Tibial artery (tissue), 4 donors: ENCODE measurements at regions not wholly inside any gene's neighbourhood (a gene's known extent, or its start where the extent isn't known, plus 50 kb on each side); places are given as distances from the start of the nearest gene placed in this dataset.
"Not testable (repeated sequence)": the region's sequence is repeated elsewhere in the genome, so short reads cannot be mapped to it uniquely, and the experiment has no call there.

ENCODE experiments used
- DNase-seq, 2 donors: peaks; one replicate each; pipeline ENCODE4 v3.0.0-alpha.2; 2019
- H3K27ac ChIP-seq, 2 donors: fragments of 200-600 bp; sonication (generic) in 1 of 2; 1 replicate in 1 of 2; 2 replicates in 1 of 2; pipeline ENCODE4 v1.5.1; 2018 to 2019; ENCODE audit warnings: mild to moderate bottlenecking in 1 of 2
- H3K27me3 ChIP-seq, 2 donors: fragments of 200-600 bp; sonication (generic) in 1 of 2; one replicate each; pipeline versions ENCODE4 v1.5.1 to v1.6.0; 2016 to 2019
- H3K36me3 ChIP-seq, 3 donors: fragments of 200-600 bp; sonication (generic) in 2 of 3; one replicate each; pipeline ENCODE4 v1.5.1; 2016 to 2019; ENCODE audit warnings: mild to moderate bottlenecking in 2 of 3
- H3K4me1 ChIP-seq, 4 donors: fragments of 200-600 bp; sonication (generic) in 2 of 4; 1 replicate in 3 of 4; 2 replicates in 1 of 4; pipeline ENCODE4 v1.5.1; 2016 to 2019
- H3K4me3 ChIP-seq, 2 donors: fragments of 200-600 bp; sonication (generic) in 1 of 2; 1 replicate in 1 of 2; 2 replicates in 1 of 2; pipeline ENCODE4 v1.5.1; 2018 to 2019; ENCODE audit warnings: mild to moderate bottlenecking in 2 of 2
- H3K9me3 ChIP-seq, 3 donors: fragments of 200-600 bp; sonication (generic) in 1 of 3; one replicate each; pipeline ENCODE4 v1.5.1; 2016 to 2019
- intact Hi-C: fragments of 100-400 bp; cut with DNase I; formaldehyde crosslinking; loops from one replicate; pipeline ENCODE4 v1.15.0; 2023; ENCODE audit warnings: low total_unique reads
- TF ChIP-seq, protein P1 (sequence below), 2 experiments: fragments of 200-600 bp in 1 of 2; fragments of 450-650 bp in 1 of 2; IDR thresholded peaks; one replicate each; pipeline ENCODE4 v1.5.1; 2017 to 2019; ENCODE audit warnings: antibody characterized with exemption in 2 of 2, mild to moderate bottlenecking in 1 of 2, moderate library complexity in 1 of 2

DNA sequence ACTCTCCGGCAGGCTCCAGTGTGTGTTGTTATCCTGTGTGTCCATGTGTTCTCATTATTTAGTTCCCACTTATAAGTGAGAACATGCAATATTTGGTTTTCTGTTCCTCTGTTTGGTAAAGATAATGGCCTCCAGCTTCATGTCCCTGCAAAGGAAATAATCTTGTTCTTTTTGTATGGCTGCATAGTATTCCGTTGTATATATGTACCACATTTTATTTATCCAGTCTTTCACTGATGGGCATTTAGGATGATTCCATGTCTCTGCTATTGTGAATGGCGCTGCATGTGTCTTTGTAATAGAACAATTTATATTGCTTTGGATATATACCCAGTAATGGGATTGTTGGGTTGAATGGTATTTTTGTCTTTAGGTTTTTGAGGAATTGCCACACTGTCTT is 807.3 kb upstream of the CA10 start:
- Histone ChIP-seq H3K4me1 (no peaks in the 10 kb centered on the region), H3K9me3 (no peaks in the 10 kb centered on the region), H3K27ac (no peak overlapping the region), H3K36me3 (no peaks in the 10 kb centered on the region), H3K4me3 (no peak overlapping the region), H3K27me3 (no peaks in the 10 kb centered on the region)
- DNase-seq = no peak
- TF ChIP-seq, protein P1, sequence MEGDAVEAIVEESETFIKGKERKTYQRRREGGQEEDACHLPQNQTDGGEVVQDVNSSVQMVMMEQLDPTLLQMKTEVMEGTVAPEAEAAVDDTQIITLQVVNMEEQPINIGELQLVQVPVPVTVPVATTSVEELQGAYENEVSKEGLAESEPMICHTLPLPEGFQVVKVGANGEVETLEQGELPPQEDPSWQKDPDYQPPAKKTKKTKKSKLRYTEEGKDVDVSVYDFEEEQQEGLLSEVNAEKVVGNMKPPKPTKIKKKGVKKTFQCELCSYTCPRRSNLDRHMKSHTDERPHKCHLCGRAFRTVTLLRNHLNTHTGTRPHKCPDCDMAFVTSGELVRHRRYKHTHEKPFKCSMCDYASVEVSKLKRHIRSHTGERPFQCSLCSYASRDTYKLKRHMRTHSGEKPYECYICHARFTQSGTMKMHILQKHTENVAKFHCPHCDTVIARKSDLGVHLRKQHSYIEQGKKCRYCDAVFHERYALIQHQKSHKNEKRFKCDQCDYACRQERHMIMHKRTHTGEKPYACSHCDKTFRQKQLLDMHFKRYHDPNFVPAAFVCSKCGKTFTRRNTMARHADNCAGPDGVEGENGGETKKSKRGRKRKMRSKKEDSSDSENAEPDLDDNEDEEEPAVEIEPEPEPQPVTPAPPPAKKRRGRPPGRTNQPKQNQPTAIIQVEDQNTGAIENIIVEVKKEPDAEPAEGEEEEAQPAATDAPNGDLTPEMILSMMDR (IDR thresholded peaks at IDR 0.05) = no peak
- intact Hi-C loops = no loop called here

DNA sequence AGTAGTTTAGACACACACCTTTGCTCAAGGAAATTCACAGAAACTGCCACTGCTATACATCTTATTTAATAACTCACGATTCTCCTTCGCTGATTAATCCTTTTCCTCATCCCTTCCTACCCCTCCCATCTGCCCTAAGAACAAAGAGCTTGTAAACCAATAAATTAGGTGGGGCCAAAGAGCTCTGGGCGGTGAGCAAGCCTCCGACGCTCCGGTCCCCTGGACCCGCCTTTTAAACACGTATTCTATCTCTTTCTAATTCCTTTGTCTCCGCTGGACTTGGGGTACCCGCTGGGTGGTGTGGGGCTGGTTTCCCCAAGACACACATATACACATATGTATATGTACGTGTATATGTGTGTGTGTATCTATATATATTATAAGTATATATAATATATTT is 803.2 kb upstream of the CA10 start:
- H3K36me3 ChIP-seq, H3K27me3 ChIP-seq, H3K9me3 ChIP-seq, DNase-seq, H3K4me3 ChIP-seq, intact Hi-C loops, H3K4me1 ChIP-seq, H3K27ac ChIP-seq: not testable (repeated sequence)

DNA sequence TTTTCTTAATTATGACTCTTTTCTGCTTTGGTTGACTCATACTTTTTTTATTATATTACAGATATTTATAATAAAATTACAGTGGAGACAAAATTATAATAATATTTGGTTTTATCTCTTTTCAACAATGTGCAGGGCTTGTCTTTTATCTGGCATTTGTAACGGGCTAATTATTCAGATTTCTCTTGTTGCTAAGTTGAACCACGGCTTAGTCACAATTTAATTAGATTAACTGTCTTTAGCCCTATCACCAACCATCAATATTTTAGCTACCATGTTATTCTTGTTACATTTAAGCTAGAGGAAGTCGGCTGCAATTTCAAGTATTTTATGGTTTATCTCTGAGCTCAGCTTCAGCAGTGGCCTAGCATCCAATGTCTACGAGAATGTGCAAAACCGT is 798.9 kb upstream of the CA10 start:
- intact Hi-C loops = loop anchor here (10.0 kb wide), 1 partner anchor 293 kb away; no protein-coding TSS in a partner anchor
- no peaks in the 10 kb centered on the region for H3K27me3 ChIP-seq
- no peak overlapping the region for H3K27ac ChIP-seq
- no peak for DNase-seq
- H3K36me3 ChIP-seq = no peaks in the 10 kb centered on the region
- TF ChIP-seq, protein P1 (IDR thresholded peaks at IDR 0.05) = no peak
- no peak overlapping the region for H3K4me3 ChIP-seq
- no peaks in the 10 kb centered on the region for H3K9me3 ChIP-seq
- no peaks in the 10 kb centered on the region for H3K4me1 ChIP-seq

DNA sequence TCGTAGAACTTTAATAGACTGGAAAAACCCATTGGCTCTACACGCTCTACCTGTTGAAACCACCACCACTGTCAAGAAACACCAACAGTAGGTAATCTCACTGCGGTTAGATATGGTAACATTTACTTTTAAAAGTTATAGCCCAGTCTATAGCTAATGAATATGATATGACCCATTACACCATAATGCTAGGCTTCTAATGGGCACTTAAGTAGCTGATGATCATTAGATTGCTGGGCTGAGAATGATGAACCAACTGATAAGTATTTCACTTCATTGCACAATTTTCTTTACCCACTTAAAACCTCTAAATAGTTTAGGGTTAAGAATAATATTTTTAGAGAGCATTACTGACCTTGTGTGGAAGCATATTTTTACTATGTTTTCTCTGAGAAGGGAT is 788.9 kb upstream of the CA10 start:
- Histone ChIP-seq H3K4me3 (no peak overlapping the region), H3K27ac (no peak overlapping the region), H3K4me1 (no peaks in the 10 kb centered on the region), H3K9me3 (no peaks in the 10 kb centered on the region), H3K36me3 (no peaks in the 10 kb centered on the region), H3K27me3 (no peaks in the 10 kb centered on the region)
- TF ChIP-seq, protein P1 (IDR thresholded peaks at IDR 0.05) = no peak
- intact Hi-C loops = no loop called here
- no peak for DNase-seq

DNA sequence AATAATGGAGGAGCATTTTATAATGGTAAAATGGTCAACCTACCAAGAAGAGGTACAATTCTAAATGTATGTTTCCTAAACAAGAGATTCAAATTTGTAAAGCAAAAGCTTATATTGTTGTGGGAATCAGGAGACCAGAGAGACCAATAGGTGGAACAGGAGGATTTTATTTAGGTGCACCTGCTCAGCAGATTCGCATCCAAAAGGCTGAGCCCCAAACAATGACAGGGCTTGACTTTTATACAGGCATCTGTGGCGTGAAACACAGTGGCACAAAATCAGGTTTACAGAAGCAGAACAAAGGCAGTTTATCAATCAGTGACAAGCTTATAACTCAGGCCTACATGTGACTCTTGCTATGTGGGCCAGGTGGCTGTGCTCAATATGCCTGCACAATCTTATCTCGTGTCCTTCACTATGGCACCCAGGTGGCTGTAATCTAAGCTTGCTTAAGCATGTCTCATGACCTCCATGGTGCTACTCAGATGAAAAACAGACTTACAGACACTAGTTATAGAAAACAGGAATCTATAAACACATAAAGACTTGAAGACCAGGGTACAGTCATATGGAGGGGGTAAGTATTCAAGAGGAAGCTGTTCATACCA is 780.2 kb upstream of the CA10 start:
- Histone ChIP-seq H3K9me3 (peaks cover 0 to 7% (median 6%) of the 10 kb centered on the region in 3 donors), H3K27me3 (no peaks in the 10 kb centered on the region)

DNA sequence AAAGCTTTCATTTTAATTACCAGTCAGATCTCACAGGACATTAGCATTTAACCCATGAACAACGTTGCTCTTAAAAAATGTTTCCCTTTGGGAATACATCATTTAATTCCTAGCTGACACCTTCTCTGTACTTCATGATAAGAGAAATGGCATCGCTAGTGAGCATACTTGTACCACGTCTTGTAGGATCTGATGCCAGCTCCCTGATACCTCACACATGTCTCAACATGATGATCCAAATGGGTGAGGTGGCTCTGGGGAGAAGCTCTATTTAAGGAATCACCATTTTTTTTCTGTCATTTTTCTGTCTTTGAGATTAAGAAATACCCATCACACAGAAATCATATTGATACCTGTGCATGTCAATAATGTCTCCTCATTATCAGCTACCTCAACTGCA is 772.1 kb upstream of the CA10 start:
- intact Hi-C loops = no loop called here
- DNase-seq = no peak

More for the DNA sequence above, 780.2 kb upstream of the CA10 start:
- TF ChIP-seq, protein P1 (IDR thresholded peaks at IDR 0.05) = no peak
- DNase-seq = no peak
- Histone ChIP-seq H3K36me3 (no peaks in the 10 kb centered on the region), H3K4me3 (no peak overlapping the region), H3K27ac (no peak overlapping the region), H3K4me1 (no peaks in the 10 kb centered on the region)
- intact Hi-C loops = no loop called here

More for the DNA sequence above, 772.1 kb upstream of the CA10 start:
- H3K4me3 ChIP-seq = no peak overlapping the region
- H3K36me3 ChIP-seq = no peaks in the 10 kb centered on the region
- H3K4me1 ChIP-seq = no peaks in the 10 kb centered on the region
- no peak overlapping the region for H3K27ac ChIP-seq
- no peaks in the 10 kb centered on the region for H3K27me3 ChIP-seq
- TF ChIP-seq, protein P1 (IDR thresholded peaks at IDR 0.05) = no peak
- H3K9me3 ChIP-seq = no peaks in the 10 kb centered on the region
